Stimulated activated CD4-positive, alpha-beta T cell treated with anti-CD3 and anti-CD28 coated beads, Interleukin-2, amount 100 ng/mL, for 48 hours (primary cell): ENCODE measurements at regions not wholly inside any gene's neighbourhood (a gene's known extent, or its start where the extent isn't known, plus 50 kb on each side); places are given as distances from the start of the nearest gene placed in this dataset.

Source experiments
- DNase-seq, 2 donors: peaks; one replicate each; pipeline ENCODE4 v3.0.0-alpha.2; 2020

- DNase-seq, result no peak
Measured at GRCh38 chr3:13168391-13168790, 95.2 kb upstream of the IQSEC1 start.

- DNase-seq, result no peak
Measured at GRCh38 chr3:13167829-13168228, 94.6 kb upstream of the IQSEC1 start.

GRCh38 chr3:13167064-13167743, 94.0 kb upstream of the IQSEC1 start:
- DNase-seq, result no peak

GRCh38 chr3:13166243-13167063, 93.2 kb upstream of the IQSEC1 start:
- DNase-seq, result no peak

GRCh38 chr3:13165576-13165975, 92.3 kb upstream of the IQSEC1 start:
- no peak for DNase-seq

- no peak for DNase-seq
Measured at GRCh38 chr3:13164893-13165492, 91.8 kb upstream of the IQSEC1 start.

- no peak for DNase-seq
Measured at GRCh38 chr3:13163848-13164382, 90.7 kb upstream of the IQSEC1 start.

GRCh38 chr3:13162549-13163320, 89.5 kb upstream of the IQSEC1 start:
- no peak for DNase-seq

GRCh38 chr3:13161771-13162535, 88.7 kb upstream of the IQSEC1 start:
- no peak for DNase-seq

GRCh38 chr3:13161021-13161759, 88.0 kb upstream of the IQSEC1 start:
- DNase-seq, result no peak

- DNase-seq, result no peak
Measured at GRCh38 chr3:13160619-13161018, 87.4 kb upstream of the IQSEC1 start.

- DNase-seq, result no peak
Measured at GRCh38 chr3:13159890-13160289, 86.7 kb upstream of the IQSEC1 start.

GRCh38 chr3:13158871-13159270, 85.6 kb upstream of the IQSEC1 start:
- DNase-seq, result no peak

- DNase-seq, result no peak
Measured at GRCh38 chr3:13158408-13158807, 85.2 kb upstream of the IQSEC1 start.

GRCh38 chr3:13157986-13158385, 84.8 kb upstream of the IQSEC1 start:
- DNase-seq, result no peak

GRCh38 chr3:13152826-13153710, 79.8 kb upstream of the IQSEC1 start:
- no peak for DNase-seq

- DNase-seq, result no peak
Measured at GRCh38 chr3:13150624-13151023, 77.4 kb upstream of the IQSEC1 start.

- no peak for DNase-seq
Measured at GRCh38 chr3:13149330-13150108, 76.3 kb upstream of the IQSEC1 start.

GRCh38 chr3:13148561-13149329, 75.5 kb upstream of the IQSEC1 start:
- no peak for DNase-seq
